ENCODE measurements at regions not wholly inside any gene's neighbourhood (a gene's known extent, or its start where the extent isn't known, plus 50 kb on each side); places are given as distances from the start of the nearest gene placed in this dataset.

DNA sequence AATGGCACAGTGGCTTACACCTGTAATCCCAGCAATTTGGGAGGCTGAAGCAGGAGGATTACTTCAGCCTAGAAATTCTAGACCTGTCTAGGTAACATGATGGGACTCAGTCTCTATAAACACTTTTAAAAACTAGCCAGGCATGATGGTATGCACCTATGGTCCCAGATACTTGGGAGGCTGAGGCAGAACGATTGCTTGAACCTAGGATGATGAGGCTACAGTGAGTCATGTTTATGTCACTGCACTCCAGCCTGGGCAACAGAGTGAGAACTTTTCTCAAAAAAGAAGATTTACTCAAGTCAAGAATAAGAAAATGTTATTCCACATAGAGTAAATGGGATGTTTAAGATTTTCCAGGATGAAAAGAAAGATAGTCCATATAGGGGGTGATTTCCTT is 158.6 kb downstream of the HNMT start:
- 0 to 7% methylated on average over 1 of the region's 1 CpG for WGBS, 2 experiments (ENCODE audit: low coverage in 1 of 2, low lambda C conversion rate in 2 of 2, missing lambda C conversion rate in 2 of 2)
- Histone ChIP-seq H2AFZ (no peak overlapping the region), H3K9ac (no peak overlapping the region), H3K36me3 (ENCODE audit: low read depth) (no peaks in the 10 kb centered on the region), H3K4me3 (no peak overlapping the region), H3K9me2 (ENCODE audit: insufficient read depth) (no peaks in the 10 kb centered on the region), H3K27ac (no peak overlapping the region), H3K27me3 (replicated peaks; ENCODE audit: insufficient read depth) (no peaks in the 10 kb centered on the region), H3K9me3 (ENCODE audit: low read depth) (no peaks in the 10 kb centered on the region), H3K4me2 (ENCODE audit: unreplicated experiment) (no peak overlapping the region), H3F3A (ENCODE audit: insufficient read depth) (no peaks in the 10 kb centered on the region), H3K79me2 (ENCODE audit: insufficient read depth) (no peaks in the 10 kb centered on the region), H3K4me1 (ENCODE audit: insufficient read depth) (no peaks in the 10 kb centered on the region), H4K20me1 (ENCODE audit: insufficient read depth) (no peaks in the 10 kb centered on the region)
- in situ Hi-C loops (cut with MboI), result no loop called here
- peak; percentile 2 for DNase-seq
- TF ChIP-seq EZH2 (IDR thresholded peaks at IDR 0.05; ENCODE audit: insufficient read depth, poor library complexity, severe bottlenecking) (no peak), EZH2phosphoT487 (IDR thresholded peaks at IDR 0.05; ENCODE audit: insufficient read depth, low read depth) (no peak)

DNA sequence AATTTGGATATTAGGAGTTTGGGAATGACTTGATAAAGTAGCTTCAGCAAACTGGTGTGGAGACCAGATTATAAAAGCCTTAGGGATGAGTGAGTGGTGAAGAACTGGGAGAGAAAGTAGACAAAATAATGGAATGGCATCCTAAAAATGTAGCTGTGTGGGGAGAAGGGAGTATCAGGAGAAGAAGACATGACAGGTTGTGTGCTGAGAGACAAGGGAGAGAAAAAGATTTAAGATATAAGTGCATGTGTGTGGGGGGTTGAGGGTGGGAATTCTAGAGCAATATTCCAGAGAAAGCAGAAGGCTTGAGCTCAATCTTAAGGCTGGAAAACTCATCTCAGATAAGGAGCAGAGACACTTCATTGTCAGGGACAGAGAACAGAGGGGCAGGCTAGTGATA is 159.5 kb downstream of the HNMT start:
- TF ChIP-seq EZH2phosphoT487 (IDR thresholded peaks at IDR 0.05; ENCODE audit: insufficient read depth, low read depth) (no peak), EZH2 (IDR thresholded peaks at IDR 0.05; ENCODE audit: insufficient read depth, poor library complexity, severe bottlenecking) (no peak)
- Histone ChIP-seq H3K4me3 (no peak overlapping the region), H3K4me2 (ENCODE audit: unreplicated experiment) (no peak overlapping the region), H3K9me3 (ENCODE audit: low read depth) (no peaks in the 10 kb centered on the region), H3K36me3 (ENCODE audit: low read depth) (no peaks in the 10 kb centered on the region), H3K79me2 (ENCODE audit: insufficient read depth) (no peaks in the 10 kb centered on the region), H3K27me3 (replicated peaks; ENCODE audit: insufficient read depth) (no peaks in the 10 kb centered on the region), H3K9ac (no peak overlapping the region), H3K9me2 (ENCODE audit: insufficient read depth) (no peaks in the 10 kb centered on the region), H3K27ac (no peak overlapping the region), H2AFZ (no peak overlapping the region), H3K4me1 (ENCODE audit: insufficient read depth) (no peaks in the 10 kb centered on the region), H4K20me1 (ENCODE audit: insufficient read depth) (no peaks in the 10 kb centered on the region), H3F3A (ENCODE audit: insufficient read depth) (no peaks in the 10 kb centered on the region)
- DNase-seq, result no peak
- in situ Hi-C loops (cut with MboI), result no loop called here

DNA sequence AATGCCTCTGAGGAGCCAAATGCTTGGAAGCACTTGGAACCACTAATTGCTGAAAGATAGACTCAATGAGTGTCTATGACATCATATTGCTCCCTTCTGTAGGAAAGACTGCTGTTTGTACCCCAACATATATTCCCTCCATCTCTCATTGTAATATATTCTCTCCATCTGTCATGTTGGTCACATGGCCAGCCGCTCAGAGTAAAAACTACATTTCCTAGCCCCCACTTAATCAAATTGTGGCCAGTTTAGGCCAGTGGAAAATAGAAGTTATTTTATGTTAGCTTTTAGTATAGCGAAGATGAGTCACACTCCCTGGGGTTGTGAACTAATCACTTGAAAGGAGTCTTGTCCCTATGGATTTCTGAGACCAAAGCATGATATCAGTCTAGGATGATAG is 160.2 kb downstream of the HNMT start:
- H3K9me3 ChIP-seq (ENCODE audit: low read depth), result no peaks in the 10 kb centered on the region
- H3K4me3 ChIP-seq, result no peak overlapping the region
- H3K36me3 ChIP-seq (ENCODE audit: low read depth), result no peaks in the 10 kb centered on the region
- H3K27me3 ChIP-seq (replicated peaks; ENCODE audit: insufficient read depth), result no peaks in the 10 kb centered on the region
- H3K9ac ChIP-seq, result no peak overlapping the region
- no peak for DNase-seq
- H3K79me2 ChIP-seq (ENCODE audit: insufficient read depth), result no peaks in the 10 kb centered on the region
- H3K27ac ChIP-seq, result no peak overlapping the region
- WGBS, 2 experiments (ENCODE audit: low coverage in 1 of 2, low lambda C conversion rate in 2 of 2, missing lambda C conversion rate in 2 of 2), result 70 to 72% methylated on average over 2 of the region's 2 CpGs
- H4K20me1 ChIP-seq (ENCODE audit: insufficient read depth), result no peaks in the 10 kb centered on the region
- no peaks in the 10 kb centered on the region for H3K4me1 ChIP-seq (ENCODE audit: insufficient read depth)
- no peak for TF ChIP-seq EZH2 (IDR thresholded peaks at IDR 0.05; ENCODE audit: insufficient read depth, poor library complexity, severe bottlenecking)
- no peak for TF ChIP-seq EZH2phosphoT487 (IDR thresholded peaks at IDR 0.05; ENCODE audit: insufficient read depth, low read depth)
- H3K4me2 ChIP-seq (ENCODE audit: unreplicated experiment), result no peak overlapping the region
- in situ Hi-C loops (cut with MboI), result no loop called here
- no peak overlapping the region for H2AFZ ChIP-seq
- no peaks in the 10 kb centered on the region for H3F3A ChIP-seq (ENCODE audit: insufficient read depth)
- H3K9me2 ChIP-seq (ENCODE audit: insufficient read depth), result no peaks in the 10 kb centered on the region

DNA sequence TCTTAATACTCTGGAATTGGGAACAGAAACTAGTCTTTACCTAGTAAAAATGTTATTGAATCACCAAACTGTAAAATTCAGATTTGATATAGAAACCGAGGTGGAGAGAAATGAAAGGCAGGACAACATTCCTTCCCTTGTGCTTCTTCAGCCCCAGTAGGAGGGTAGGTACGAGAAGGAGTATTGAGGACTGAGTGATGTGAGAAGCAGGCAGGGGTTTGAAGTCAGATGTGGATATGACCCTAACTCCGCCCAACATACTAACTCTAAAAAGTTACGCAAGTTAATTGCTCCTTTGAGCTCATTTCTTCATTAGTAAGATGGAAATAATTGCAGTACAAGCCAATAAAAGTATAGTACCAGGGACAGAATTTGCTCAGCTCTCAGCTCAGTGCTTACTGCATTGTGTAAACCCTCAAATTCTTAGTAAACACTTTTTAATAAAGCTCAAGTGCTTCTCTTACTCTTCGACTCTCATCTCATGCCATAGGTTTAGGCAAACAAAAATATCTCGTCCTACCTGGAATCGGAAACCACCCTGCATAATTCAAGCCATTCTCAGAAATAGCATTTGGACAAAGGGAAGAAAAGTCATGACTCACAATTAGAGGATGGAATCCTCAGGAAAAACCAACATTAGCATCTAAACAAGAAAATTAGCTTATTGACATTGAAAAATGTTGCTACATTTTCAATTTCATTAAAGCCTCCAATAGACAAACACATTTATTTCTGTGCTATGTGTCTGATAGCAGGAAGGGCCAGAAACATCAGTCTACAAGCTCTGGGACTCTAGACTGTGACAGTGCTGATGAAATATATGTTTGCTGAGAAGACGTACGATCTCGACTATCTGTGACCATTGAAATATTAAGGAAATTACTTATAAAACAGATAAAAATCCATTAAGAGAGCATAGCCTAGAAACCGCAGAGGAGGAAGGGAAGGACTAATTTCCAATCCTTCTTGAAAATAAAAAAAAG is 161.3 kb downstream of the HNMT start:
- no peaks in the 10 kb centered on the region for H3K9me2 ChIP-seq (ENCODE audit: insufficient read depth)
- H3K79me2 ChIP-seq (ENCODE audit: insufficient read depth), result no peaks in the 10 kb centered on the region
- no peak for TF ChIP-seq EZH2 (IDR thresholded peaks at IDR 0.05; ENCODE audit: insufficient read depth, poor library complexity, severe bottlenecking)
- no peak for TF ChIP-seq EZH2phosphoT487 (IDR thresholded peaks at IDR 0.05; ENCODE audit: insufficient read depth, low read depth)
- no peak overlapping the region for H3K27ac ChIP-seq
- H3K9me3 ChIP-seq (ENCODE audit: low read depth), result no peaks in the 10 kb centered on the region
- no peak overlapping the region for H3K9ac ChIP-seq
- no peaks in the 10 kb centered on the region for H3F3A ChIP-seq (ENCODE audit: insufficient read depth)
- no peaks in the 10 kb centered on the region for H3K27me3 ChIP-seq (replicated peaks; ENCODE audit: insufficient read depth)
- H3K36me3 ChIP-seq (ENCODE audit: low read depth), result no peaks in the 10 kb centered on the region
- no peaks in the 10 kb centered on the region for H4K20me1 ChIP-seq (ENCODE audit: insufficient read depth)
- no peak overlapping the region for H3K4me2 ChIP-seq (ENCODE audit: unreplicated experiment)
- H2AFZ ChIP-seq, result no peak overlapping the region
- H3K4me1 ChIP-seq (ENCODE audit: insufficient read depth), result no peaks in the 10 kb centered on the region
- WGBS, 2 experiments (ENCODE audit: low coverage in 1 of 2, low lambda C conversion rate in 2 of 2, missing lambda C conversion rate in 2 of 2), result 71 to 77% methylated on average over 11 of the region's 11 CpGs
- H3K4me3 ChIP-seq, result no peak overlapping the region
- in situ Hi-C loops (cut with MboI), result no loop called here
- no peak for DNase-seq

All from GM23248 (cell line).